DOHH2 (cell line): ENCODE measurements at regions not wholly inside any gene's neighbourhood (a gene's known extent, or its start where the extent isn't known, plus 50 kb on each side); places are given as distances from the start of the nearest gene placed in this dataset.

Experiments
- H3F3A ChIP-seq: fragments of 200-600 bp; sonication (generic), shearing (Covaris generic); 2 replicates; pipeline ENCODE4 v1.6.0; 2016; ENCODE audit warnings: antibody characterized with exemption, mild to moderate bottlenecking; ENCODE audit not compliant: control insufficient read depth, insufficient read depth
- H3K27ac ChIP-seq: fragments of 200-600 bp; sonication (generic); 2 replicates; pipeline ENCODE4 v1.5.1; 2014; ENCODE audit warnings: low read depth, mild to moderate bottlenecking, low read length, moderate library complexity
- H3K27me3 ChIP-seq: fragments of 200-600 bp; sonication (generic); 2 replicates; pipeline ENCODE4 v1.6.1; 2014; ENCODE audit warnings: mild to moderate bottlenecking, low read length, mixed read lengths; ENCODE audit not compliant: control insufficient read depth
- H3K36me3 ChIP-seq: fragments of 200-600 bp; sonication (generic); 2 replicates; pipeline ENCODE4 v1.6.1; 2014; ENCODE audit warnings: mild to moderate bottlenecking, low read length, moderate library complexity, mixed read lengths; ENCODE audit not compliant: control insufficient read depth
- H3K4me1 ChIP-seq: fragments of 200-600 bp; sonication (generic); 2 replicates; pipeline ENCODE4 v1.6.1; 2014; ENCODE audit warnings: mild to moderate bottlenecking, low read length, mixed read lengths; ENCODE audit not compliant: control insufficient read depth
- H3K4me2 ChIP-seq: fragments of 200-600 bp; sonication (generic); 2 replicates; pipeline ENCODE4 v1.6.0; 2014; ENCODE audit warnings: mild to moderate bottlenecking, low read length, moderate library complexity
- H3K4me3 ChIP-seq: fragments of 200-600 bp; sonication (generic); 2 replicates; pipeline ENCODE4 v1.5.1; 2014; ENCODE audit warnings: mild to moderate bottlenecking, low read length, mixed read lengths
- H3K79me2 ChIP-seq: fragments of 200-600 bp; sonication (generic); 2 replicates; pipeline ENCODE4 v1.6.1; 2014; ENCODE audit warnings: mild to moderate bottlenecking, low read length, mixed read lengths; ENCODE audit not compliant: control insufficient read depth
- H3K9me2 ChIP-seq: fragments of 200-600 bp; sonication (generic); replicated peaks from 2 replicates; pipeline ENCODE4 v1.6.1; 2014; ENCODE audit warnings: mild to moderate bottlenecking, low read length, mixed read lengths; ENCODE audit not compliant: control insufficient read depth
- H3K9me3 ChIP-seq: fragments of 200-600 bp; sonication (generic); 2 replicates; pipeline ENCODE4 v1.6.1; 2014; ENCODE audit warnings: antibody characterized with exemption, low read length, mixed read lengths; ENCODE audit not compliant: control insufficient read depth, insufficient read depth
- H4K20me1 ChIP-seq: fragments of 200-600 bp; sonication (generic); 2 replicates; pipeline ENCODE4 v1.6.0; 2014; ENCODE audit warnings: low read depth, mild to moderate bottlenecking, antibody characterized with exemption, low read length, moderate library complexity; ENCODE audit not compliant: control insufficient read depth, insufficient read depth
- EZH2phosphoT487 ChIP-seq: fragments of 200-600 bp; sonication (generic); IDR thresholded peaks from 2 replicates; pipeline ENCODE4 v1.6.1; 2017; ENCODE audit warnings: borderline replicate concordance, mild to moderate bottlenecking, antibody characterized with exemption, low read length, moderate library complexity, mixed read lengths
- TF ChIP-seq, protein P1 (sequence below): fragments of 200-600 bp; sonication (generic); IDR thresholded peaks from one replicate; pipeline ENCODE4 v1.5.1; 2014; ENCODE audit warnings: antibody characterized with exemption, mild to moderate bottlenecking, low read depth, low read length; ENCODE audit not compliant: poor library complexity, severe bottlenecking

DNA sequence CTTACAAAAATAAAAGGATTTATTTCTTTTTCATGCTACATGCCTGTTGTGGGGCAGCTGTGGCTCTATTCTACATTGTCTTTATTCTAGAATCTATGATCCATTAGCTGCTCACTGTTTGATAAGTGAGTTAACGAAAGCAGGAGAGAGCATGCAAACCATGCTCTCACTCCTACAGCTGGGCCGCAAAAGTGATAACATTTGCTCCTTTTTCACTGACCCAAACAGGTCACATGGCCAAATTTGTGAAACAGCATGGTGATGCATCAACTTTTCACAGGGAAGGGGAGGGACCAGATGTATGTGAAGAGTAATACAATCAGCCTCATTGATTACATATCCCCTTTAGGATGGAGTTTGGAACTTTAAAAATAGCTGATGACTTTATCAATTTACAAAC, 456.9 kb upstream of the SYT1 start:
- Histone ChIP-seq H3K4me3 (no peak overlapping the region), H3K4me1 (no peaks in the 10 kb centered on the region), H3K27me3 (no peaks in the 10 kb centered on the region), H3F3A (no peaks in the 10 kb centered on the region), H4K20me1 (no peaks in the 10 kb centered on the region), H3K9me2 (no peaks in the 10 kb centered on the region), H3K9me3 (no peaks in the 10 kb centered on the region), H3K36me3 (no peaks in the 10 kb centered on the region), H3K79me2 (no peaks in the 10 kb centered on the region), H3K4me2 (no peak overlapping the region), H3K27ac (no peak overlapping the region)
- TF ChIP-seq, protein P1, sequence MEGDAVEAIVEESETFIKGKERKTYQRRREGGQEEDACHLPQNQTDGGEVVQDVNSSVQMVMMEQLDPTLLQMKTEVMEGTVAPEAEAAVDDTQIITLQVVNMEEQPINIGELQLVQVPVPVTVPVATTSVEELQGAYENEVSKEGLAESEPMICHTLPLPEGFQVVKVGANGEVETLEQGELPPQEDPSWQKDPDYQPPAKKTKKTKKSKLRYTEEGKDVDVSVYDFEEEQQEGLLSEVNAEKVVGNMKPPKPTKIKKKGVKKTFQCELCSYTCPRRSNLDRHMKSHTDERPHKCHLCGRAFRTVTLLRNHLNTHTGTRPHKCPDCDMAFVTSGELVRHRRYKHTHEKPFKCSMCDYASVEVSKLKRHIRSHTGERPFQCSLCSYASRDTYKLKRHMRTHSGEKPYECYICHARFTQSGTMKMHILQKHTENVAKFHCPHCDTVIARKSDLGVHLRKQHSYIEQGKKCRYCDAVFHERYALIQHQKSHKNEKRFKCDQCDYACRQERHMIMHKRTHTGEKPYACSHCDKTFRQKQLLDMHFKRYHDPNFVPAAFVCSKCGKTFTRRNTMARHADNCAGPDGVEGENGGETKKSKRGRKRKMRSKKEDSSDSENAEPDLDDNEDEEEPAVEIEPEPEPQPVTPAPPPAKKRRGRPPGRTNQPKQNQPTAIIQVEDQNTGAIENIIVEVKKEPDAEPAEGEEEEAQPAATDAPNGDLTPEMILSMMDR: no peak
- no peak for TF ChIP-seq EZH2phosphoT487

GRCh38 chr12:78414071-78414470, 450.5 kb upstream of the SYT1 start:
- no peak overlapping the region for H3K4me2 ChIP-seq
- no peak overlapping the region for H3K4me3 ChIP-seq
- H3K79me2 ChIP-seq: no peaks in the 10 kb centered on the region
- no peaks in the 10 kb centered on the region; the same call in 1 of the 2 replicates for H3K4me1 ChIP-seq
- no peaks in the 10 kb centered on the region for H4K20me1 ChIP-seq
- no peaks in the 10 kb centered on the region for H3K9me3 ChIP-seq
- no peak overlapping the region for H3K27ac ChIP-seq
- H3K36me3 ChIP-seq: no peaks in the 10 kb centered on the region
- H3K9me2 ChIP-seq: no peaks in the 10 kb centered on the region
- no peaks in the 10 kb centered on the region for H3K27me3 ChIP-seq
- H3F3A ChIP-seq: no peaks in the 10 kb centered on the region
- TF ChIP-seq, protein P1: no peak
- TF ChIP-seq EZH2phosphoT487: no peak

DNA sequence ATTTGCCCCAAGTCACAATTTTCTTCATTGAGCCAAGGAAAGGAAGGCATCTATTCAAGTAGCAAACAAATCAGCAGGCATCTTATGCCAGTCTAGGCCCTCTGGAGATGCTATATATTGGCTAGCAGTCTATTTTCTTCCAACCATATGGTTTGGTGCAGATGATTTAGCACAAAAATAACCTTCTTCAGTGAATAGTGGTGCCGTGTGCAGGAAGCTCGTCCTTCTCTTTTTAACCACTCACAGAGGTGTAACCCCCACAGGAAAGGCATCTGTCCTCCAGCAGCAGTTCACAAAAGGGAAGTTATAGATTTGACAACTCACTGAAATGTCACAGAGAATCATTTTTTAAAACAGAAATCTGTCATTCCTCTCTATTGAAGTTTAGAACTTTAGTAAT, 445.7 kb upstream of the SYT1 start:
- Histone ChIP-seq H3K9me2 (no peaks in the 10 kb centered on the region), H3K4me2 (no peak overlapping the region), H3K36me3 (no peaks in the 10 kb centered on the region), H3F3A (no peaks in the 10 kb centered on the region), H3K27me3 (no peaks in the 10 kb centered on the region), H3K79me2 (no peaks in the 10 kb centered on the region), H4K20me1 (no peaks in the 10 kb centered on the region), H3K9me3 (no peaks in the 10 kb centered on the region), H3K4me3 (no peak overlapping the region), H3K4me1 (no peaks in the 10 kb centered on the region; the same call in 1 of the 2 replicates), H3K27ac (no peak overlapping the region)
- no peak for TF ChIP-seq EZH2phosphoT487
- TF ChIP-seq, protein P1: no peak
